H9 (cell line): ENCODE measurements at regions not wholly inside any gene's neighbourhood (a gene's known extent, or its start where the extent isn't known, plus 50 kb on each side); places are given as distances from the start of the nearest gene placed in this dataset.

Experiments used
- DNase-seq: peaks from one replicate; pipeline ENCODE4 v3.0.0-alpha.2; 2017
- H2AFZ ChIP-seq: one replicate; pipeline ENCODE4 v1.6.1; 2013; ENCODE audit warnings: mild to moderate bottlenecking, low read length, control low read depth, moderate library complexity
- H2AK5ac ChIP-seq: 2 replicates; pipeline ENCODE4 v1.6.1; 2013; ENCODE audit warnings: low read length, control low read depth, mixed read lengths; ENCODE audit not compliant: insufficient read length
- H2BK120ac ChIP-seq: one replicate; pipeline ENCODE4 v1.6.1; 2013; ENCODE audit warnings: low read depth, mild to moderate bottlenecking, low read length, control low read depth, inconsistent platforms; ENCODE audit not compliant: poor library complexity, severe bottlenecking
- H2BK12ac ChIP-seq: 2 replicates; pipeline ENCODE4 v1.6.1; 2013; ENCODE audit warnings: low read length, control low read depth, mixed read lengths, low read depth; ENCODE audit not compliant: insufficient read length
- H2BK15ac ChIP-seq: 2 replicates; pipeline ENCODE4 v1.6.1; 2013; ENCODE audit warnings: low read depth, low read length, control low read depth
- H2BK20ac ChIP-seq: one replicate; pipeline ENCODE4 v1.6.1; 2013; ENCODE audit warnings: low read depth, mild to moderate bottlenecking, low read length, control low read depth, inconsistent platforms; ENCODE audit not compliant: poor library complexity, severe bottlenecking
- H2BK5ac ChIP-seq: 2 replicates; pipeline ENCODE4 v1.6.1; 2013; ENCODE audit warnings: low read length, control low read depth, mixed read lengths; ENCODE audit not compliant: insufficient read length
- H3K14ac ChIP-seq: 2 replicates; pipeline ENCODE4 v1.6.1; 2013; ENCODE audit warnings: low read length, control low read depth; ENCODE audit not compliant: insufficient read depth
- H3K18ac ChIP-seq: 2 replicates; pipeline ENCODE4 v1.6.1; 2013; ENCODE audit warnings: low read depth, mild to moderate bottlenecking, mixed read lengths, low read length, control low read depth; ENCODE audit not compliant: insufficient read length
- H3K23ac ChIP-seq: 2 replicates; pipeline ENCODE4 v1.6.1; 2013; ENCODE audit warnings: low read length, control low read depth, mixed read lengths, low read depth; ENCODE audit not compliant: insufficient read length
- H3K23me2 ChIP-seq: 2 replicates; pipeline ENCODE4 v1.6.1; 2013; ENCODE audit warnings: low read depth, mild to moderate bottlenecking, mixed read lengths, low read length, control low read depth; ENCODE audit not compliant: insufficient read length, poor library complexity, severe bottlenecking
- H3K27ac ChIP-seq: 2 replicates; pipeline ENCODE4 v1.5.1; 2013; ENCODE audit warnings: low read length, control low read depth, mixed read lengths, low read depth; ENCODE audit not compliant: insufficient read length
- H3K27me3 ChIP-seq: 2 replicates; pipeline ENCODE4 v1.6.1; 2013; ENCODE audit warnings: low read length, control low read depth, inconsistent platforms; ENCODE audit not compliant: insufficient read depth
- H3K4ac ChIP-seq: 2 replicates; pipeline ENCODE4 v1.6.1; 2013; ENCODE audit warnings: low read depth, mild to moderate bottlenecking, control low read depth, inconsistent platforms, low read length, moderate library complexity
- H3K4me1 ChIP-seq: 2 replicates; pipeline ENCODE4 v1.6.1; 2013; ENCODE audit warnings: low read length, control low read depth, inconsistent platforms; ENCODE audit not compliant: insufficient read depth
- H3K4me2 ChIP-seq: 2 replicates; pipeline ENCODE4 v1.6.1; 2013; ENCODE audit warnings: low read length, control low read depth, mixed read lengths; ENCODE audit not compliant: insufficient read length, insufficient read depth
- H3K56ac ChIP-seq: 2 replicates; pipeline ENCODE4 v1.6.1; 2013; ENCODE audit warnings: low read depth, mild to moderate bottlenecking, mixed read lengths, low read length, control low read depth; ENCODE audit not compliant: insufficient read length
- H3K79me1 ChIP-seq: 2 replicates; pipeline ENCODE4 v1.6.1; 2013; ENCODE audit warnings: low read depth, mild to moderate bottlenecking, moderate library complexity, low read length, control low read depth, inconsistent platforms; ENCODE audit not compliant: insufficient read depth, poor library complexity, severe bottlenecking
- H3K79me2 ChIP-seq: 2 replicates; pipeline ENCODE4 v1.6.1; 2013; ENCODE audit warnings: low read length, control low read depth, inconsistent platforms; ENCODE audit not compliant: insufficient read depth
- H3K9ac ChIP-seq: 2 replicates; pipeline ENCODE4 v1.6.1; 2013; ENCODE audit warnings: low read length, control low read depth, mixed read lengths; ENCODE audit not compliant: insufficient read length; ENCODE audit errors: extremely low read depth
- H3K9me3 ChIP-seq: one replicate; pipeline ENCODE4 v1.6.1; 2013; ENCODE audit warnings: low read depth, low read length, inconsistent platforms; ENCODE audit not compliant: control insufficient read depth
- H3T11ph ChIP-seq: one replicate; pipeline ENCODE4 v1.6.1; 2013; ENCODE audit warnings: mild to moderate bottlenecking, low read length, control low read depth, inconsistent platforms
- H4K20me1 ChIP-seq: one replicate; pipeline ENCODE4 v1.6.1; 2013; ENCODE audit not compliant: control insufficient read depth, insufficient read length, insufficient read depth
- H4K5ac ChIP-seq: 2 replicates; pipeline ENCODE4 v1.6.1; 2013; ENCODE audit warnings: low read depth, mild to moderate bottlenecking, mixed read lengths, low read length, control low read depth; ENCODE audit not compliant: insufficient read length
- H4K8ac ChIP-seq: replicated peaks from 2 replicates; pipeline ENCODE4 v1.6.1; 2013; ENCODE audit warnings: low read length, control low read depth, mixed read lengths, low read depth; ENCODE audit not compliant: insufficient read length
- H4K91ac ChIP-seq: 2 replicates; pipeline ENCODE4 v1.6.1; 2013; ENCODE audit warnings: low read depth, mild to moderate bottlenecking, moderate library complexity, mixed read lengths, low read length, control low read depth; ENCODE audit not compliant: insufficient read length
- H3K27ac Mint-ChIP-seq, 3 experiments: 2 replicates in 2 of 3; 3 replicates in 1 of 3; pipeline ENCODE4 v1.8.0; 2020 to 2021; ENCODE audit warnings: mixed read lengths in 3 of 3, mild to moderate bottlenecking in 1 of 3, moderate library complexity in 1 of 3
- H3K27me3 Mint-ChIP-seq: 2 replicates; pipeline ENCODE4 v1.8.0; 2021; ENCODE audit warnings: low read depth, mild to moderate bottlenecking, moderate library complexity, mixed read lengths
- H3K36me3 Mint-ChIP-seq, 3 experiments: 2 replicates in 2 of 3; 3 replicates in 1 of 3; pipeline ENCODE4 v1.8.0; 2020 to 2021; ENCODE audit warnings: low read depth in 3 of 3, mixed read lengths in 3 of 3; ENCODE audit not compliant: insufficient read depth in 1 of 3
- H3K4me1 Mint-ChIP-seq, 2 experiments: 2 replicates each; pipeline ENCODE4 v1.8.0; 2020; ENCODE audit warnings: mixed read lengths in 2 of 2
- H3K4me3 Mint-ChIP-seq, 2 experiments: 2 replicates in 1 of 2; 3 replicates in 1 of 2; pipeline ENCODE4 v1.8.0; 2020 to 2021; ENCODE audit warnings: mild to moderate bottlenecking in 2 of 2, mixed read lengths in 2 of 2, moderate library complexity in 1 of 2
- H3K9me3 Mint-ChIP-seq, 2 experiments: 2 replicates in 1 of 2; 3 replicates in 1 of 2; pipeline ENCODE4 v1.8.0; 2020; ENCODE audit warnings: mild to moderate bottlenecking in 2 of 2, mixed read lengths in 2 of 2, moderate library complexity in 1 of 2
- CTCF ChIP-seq: fragments of 200-600 bp; sonication (generic); conservative IDR thresholded peaks from 3 replicates; pipeline ENCODE4 v1.8.0; 2021; ENCODE audit warnings: antibody characterized with exemption, mild to moderate bottlenecking
- WGBS: extraction: QIAGEN DNeasy Blood & Tissue Kit; methylation state at CpG from one replicate; pipeline ENCODE4 v1.1.7; 2013; ENCODE audit warnings: missing lambda C conversion rate, low lambda C conversion rate, mixed read lengths; ENCODE audit not compliant: insufficient read length; ENCODE audit errors: extremely low coverage; 5-methylcytosine and 5-hydroxymethylcytosine counted together

GRCh38 chr12:105622846-105623736 lies 292.6 kb downstream of the C12orf75 start:
- no peak overlapping the region for H3K27ac ChIP-seq
- H3K14ac ChIP-seq, result no peak overlapping the region
- Mint-ChIP-seq H3K27ac (no peak overlapping the region), H3K4me1 (peaks cover 12 to 18% of the 10 kb centered on the region in 2 experiments), H3K4me3 (no peak overlapping the region), H3K36me3 (peaks cover 0 to 7% (median 0%) of the 10 kb centered on the region in 3 experiments; a peak in 2 of 7 replicates), H3K27me3 (no peaks in the 10 kb centered on the region), H3K9me3 (peaks cover 0 to 2% of the 10 kb centered on the region in 2 experiments; a peak in 3 of 5 replicates)
- no peaks in the 10 kb centered on the region for H3K9me3 ChIP-seq
- H4K20me1 ChIP-seq, result no peaks in the 10 kb centered on the region
- H3T11ph ChIP-seq, result no peak overlapping the region
- H3K9ac ChIP-seq, result no peak overlapping the region
- H3K4ac ChIP-seq, result no peak overlapping the region
- H3K23me2 ChIP-seq, result no peaks in the 10 kb centered on the region
- H2AK5ac ChIP-seq, result no peak overlapping the region
- no peak for DNase-seq
- no peak overlapping the region for H3K18ac ChIP-seq
- no peak overlapping the region for H2BK12ac ChIP-seq
- no peak overlapping the region for H2BK120ac ChIP-seq
- no peaks in the 10 kb centered on the region for H3K79me1 ChIP-seq
- H3K4me2 ChIP-seq, result no peak overlapping the region
- no peak overlapping the region for H3K56ac ChIP-seq
- no peak overlapping the region for H3K23ac ChIP-seq
- TF ChIP-seq CTCF, result no peak
- no CpG with 5 or more reads among the region's 9 CpGs for whole genome bisulfite sequencing
- no peak overlapping the region for H4K91ac ChIP-seq
- no peak overlapping the region for H2AFZ ChIP-seq
- no peak overlapping the region for H4K8ac ChIP-seq
- no peak overlapping the region for H2BK5ac ChIP-seq
- H3K27me3 ChIP-seq, result no peaks in the 10 kb centered on the region
- H4K5ac ChIP-seq, result no peak overlapping the region
- H3K4me1 ChIP-seq, result no peaks in the 10 kb centered on the region
- H2BK20ac ChIP-seq, result no peak overlapping the region
- H3K79me2 ChIP-seq, result no peaks in the 10 kb centered on the region
- H2BK15ac ChIP-seq, result no peak overlapping the region
